K562 (cell line): ENCODE measurements at regions not wholly inside any gene's neighbourhood (a gene's known extent, or its start where the extent isn't known, plus 50 kb on each side); places are given as distances from the start of the nearest gene placed in this dataset.

Source experiments
- ATAC-seq: fragments of 200-7000 bp; cut with Tn5 transposase; 3 replicates; pipeline ENCODE4 v1.9.1; 2020; ENCODE audit warnings: moderate library complexity
- BruUV-seq: library from RNA; stranded (reverse); fragments of 400-500 nt; replicated peaks from 2 replicates; lab custom pipeline; 2021; lab: Mats Ljungman, UMichigan
- CTCF ChIA-PET: fragments of 300-600 bp; formaldehyde crosslinking; extraction: SDS; loops from one replicate; lab custom pipeline; 2021; ENCODE audit warnings: low intra/inter-chr PET ratio; lab: Yijun Ruan, JAX
- POLR2A ChIA-PET: fragments of 300-600, 350-650 bp; sonication (Branson Sonifier 250); formaldehyde crosslinking; extraction: SDS; loops from one replicate; lab custom pipeline; 2021; ENCODE audit warnings: antibody characterized with exemption, inconsistent platforms; lab: Yijun Ruan, JAX
- DNase-seq, 4 experiments: peaks; one replicate each; pipeline versions ENCODE4 v3.0.0 to v3.0.0-alpha.2; 2011 to 2018; ENCODE audit warnings: low spot score in 3 of 4, mixed read lengths in 3 of 4; ENCODE audit errors: extremely low read depth in 1 of 4
- FAIRE-seq: peaks from 2 replicates; lab custom pipeline; 2011; peaks lifted over from hg19 to GRCh38; lab: Jason Lieb, UNC
- H2AFZ ChIP-seq: 2 replicates; pipeline ENCODE4 v1.6.0; 2011; ENCODE audit warnings: low read depth, low read length, control low read depth, inconsistent platforms
- H3K27ac ChIP-seq: fragments of 200-600 bp; 3 replicates; pipeline ENCODE4 v1.8.0; 2011; ENCODE audit warnings: low read depth, mild to moderate bottlenecking, control low read depth, inconsistent platforms, low read length, moderate library complexity, mixed read lengths; ENCODE audit errors: extremely low read depth
- H3K27me3 ChIP-seq, 2 experiments: fragments of 300-600 bp in 1 of 2; 2 replicates in 1 of 2; 3 replicates in 1 of 2; pipeline versions ENCODE4 v1.6.0 to v1.8.0; 2011; ENCODE audit warnings: inconsistent platforms in 2 of 2, low read length in 2 of 2, mild to moderate bottlenecking in 1 of 2, mixed read lengths in 1 of 2, moderate library complexity in 1 of 2; ENCODE audit not compliant: control insufficient read depth in 2 of 2, insufficient read depth in 2 of 2
- H3K36me3 ChIP-seq: fragments of 300-600 bp; 3 replicates; pipeline ENCODE4 v1.8.0; 2011; ENCODE audit warnings: mild to moderate bottlenecking, low read length, inconsistent platforms; ENCODE audit not compliant: control insufficient read depth, insufficient read depth
- H3K4me1 ChIP-seq, 2 experiments: fragments of 200-600 bp in 1 of 2; replicated peaks in 1 of 2; 2 replicates in 1 of 2; 3 replicates in 1 of 2; pipeline versions ENCODE4 v1.5.1 to v1.8.0; 2011; ENCODE audit warnings: inconsistent platforms in 2 of 2, low read length in 2 of 2, mild to moderate bottlenecking in 1 of 2, mixed read lengths in 1 of 2, moderate library complexity in 1 of 2; ENCODE audit not compliant: control insufficient read depth in 2 of 2, insufficient read depth in 2 of 2
- H3K4me2 ChIP-seq: 2 replicates; pipeline ENCODE4 v1.6.1; 2011; ENCODE audit warnings: low read length, control low read depth, inconsistent platforms, mixed read lengths; ENCODE audit not compliant: insufficient read depth
- H3K4me3 ChIP-seq: fragments of 200-600 bp; sonication (generic), shearing (Covaris generic); 2 replicates; pipeline ENCODE4 v1.5.1; 2016; ENCODE audit warnings: control low read depth, inconsistent platforms
- H3K79me2 ChIP-seq: fragments of 200-600 bp; 3 replicates; pipeline ENCODE4 v1.8.0; 2011; ENCODE audit warnings: low read length, inconsistent platforms; ENCODE audit not compliant: control insufficient read depth, insufficient read depth
- H3K9ac ChIP-seq, 2 experiments: 2 replicates each; pipeline versions ENCODE4 v1.6.0 to v1.6.1; 2011; ENCODE audit warnings: low read depth in 2 of 2, low read length in 2 of 2, control low read depth in 1 of 2, inconsistent platforms in 1 of 2, mild to moderate bottlenecking in 1 of 2, mixed read lengths in 1 of 2; ENCODE audit not compliant: insufficient read depth in 1 of 2
- H3K9me1 ChIP-seq: one replicate; pipeline ENCODE4 v1.6.0; 2011; ENCODE audit warnings: inconsistent platforms, mild to moderate bottlenecking, low read length, moderate library complexity; ENCODE audit not compliant: control insufficient read depth, insufficient read depth
- H3K9me3 ChIP-seq: replicated peaks from 2 replicates; pipeline ENCODE4 v1.5.1; 2011; ENCODE audit warnings: low read depth, low read length, inconsistent platforms; ENCODE audit not compliant: control insufficient read depth, insufficient read depth
- H4K20me1 ChIP-seq: replicated peaks from 2 replicates; pipeline ENCODE4 v1.6.1; 2011; ENCODE audit warnings: low read length, inconsistent platforms, mixed read lengths; ENCODE audit not compliant: control insufficient read depth, insufficient read depth
- AFF4 ChIP-seq: sonication (generic); formaldehyde crosslinking; IDR thresholded peaks from 2 replicates; pipeline ENCODE4 v1.8.0; 2023; ENCODE audit warnings: mild to moderate bottlenecking, missing genetic modification reagents
- ATF7 ChIP-seq: fragments of 450-650 bp; IDR thresholded peaks from 2 replicates; pipeline ENCODE4 v1.7.1; 2014; ENCODE audit warnings: mild to moderate bottlenecking, moderate library complexity
- CBX8 ChIP-seq: fragments of 200-600 bp; sonication (generic); IDR thresholded peaks from 2 replicates; pipeline ENCODE4 v1.6.1; 2012; ENCODE audit warnings: borderline replicate concordance, mixed run types, low read depth, mild to moderate bottlenecking, moderate library complexity, mixed read lengths, low read length, control low read depth, inconsistent platforms; ENCODE audit not compliant: poor library complexity, severe bottlenecking; ENCODE audit errors: extremely low read depth
- ESRRB ChIP-seq: fragments of 250-450 bp; sonication (Bioruptor Pico); IDR thresholded peaks from 2 replicates; pipeline ENCODE4 v1.5.0; 2020; ENCODE audit warnings: mild to moderate bottlenecking, moderate library complexity, borderline replicate concordance
- MYNN ChIP-seq, 2 experiments: sonication (generic); formaldehyde crosslinking in 1 of 2; IDR thresholded peaks; 2 replicates each; pipeline versions ENCODE4 v1.5.0 to v1.6.1; 2016 to 2020; ENCODE audit warnings: antibody characterized with exemption in 1 of 2, missing genetic modification reagents in 1 of 2
- ZNF324 ChIP-seq: fragments of 250-450 bp; sonication (Bioruptor Pico); IDR thresholded peaks from 2 replicates; pipeline ENCODE4 v1.4.0; 2020; ENCODE audit warnings: mild to moderate bottlenecking
- WGBS: fragments of 100-300 bp; shearing (Covaris generic); methylation state at CpG from one replicate; pipeline ENCODE4 v1.1.6; 2016; ENCODE audit warnings: low coverage, mixed read lengths; ENCODE audit not compliant: insufficient coverage; ENCODE audit errors: missing lambda C conversion rate; 5-methylcytosine and 5-hydroxymethylcytosine counted together
- in situ Hi-C: fragments of 300-500 bp; cut with MboI; formaldehyde crosslinking; loops from 4 replicates; pipeline ENCODE4 v1.15.0; 2018; ENCODE audit warnings: inconsistent platforms, mixed read lengths
- intact Hi-C: fragments of 100-400 bp; cut with micrococcal nuclease; formaldehyde crosslinking; loops from 2 replicates; pipeline ENCODE4 v1.14.2; 2022
- TF ChIP-seq, protein P1 (sequence below): sonication (generic); formaldehyde crosslinking; IDR thresholded peaks from 2 replicates; pipeline ENCODE4 v1.8.0; 2022; ENCODE audit warnings: missing genetic modification reagents, mild to moderate bottlenecking, moderate library complexity, borderline replicate concordance

DNA sequence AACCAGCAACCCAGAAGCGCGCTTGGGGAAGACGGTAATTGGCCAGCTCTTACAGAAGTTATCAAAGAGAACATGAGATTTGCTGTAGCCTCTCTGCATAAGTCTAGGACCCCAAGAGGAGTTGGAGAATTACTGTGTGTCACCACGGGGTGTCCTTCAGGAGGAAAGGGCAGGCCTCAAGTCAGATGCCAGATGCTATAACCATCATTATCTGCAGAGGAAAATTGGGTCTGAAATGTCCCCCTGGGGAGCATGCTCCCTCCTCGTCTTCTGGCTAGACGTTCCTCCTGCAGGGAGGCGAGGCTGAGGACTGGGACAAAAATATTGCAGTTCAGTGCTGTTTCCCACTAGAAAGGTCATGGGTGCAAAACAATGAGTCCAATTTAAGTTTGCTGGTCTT lies 380.5 kb upstream of the CFAP20DC start:
- CTCF ChIA-PET: no interaction called here
- WGBS: 0% methylated on average over 6 of the region's 7 CpGs
- in situ Hi-C loops (no loop called here), intact Hi-C loops (no loop called here)
- H3K36me3 ChIP-seq: no peaks in the 10 kb centered on the region
- no peak for ATAC-seq
- no peak for DNase-seq
- no peak overlapping the region for H3K4me3 ChIP-seq
- no peaks in the 10 kb centered on the region for H3K9me1 ChIP-seq
- no peaks in the 10 kb centered on the region for H4K20me1 ChIP-seq
- H3K9ac ChIP-seq: no peak overlapping the region
- POLR2A ChIA-PET: no interaction called here
- no TSS peak for BruUV-seq
- H3K27ac ChIP-seq: no peak overlapping the region
- H2AFZ ChIP-seq: no peak overlapping the region
- H3K4me2 ChIP-seq: no peak overlapping the region
- no peak for TF ChIP-seq ATF7
- no peak for TF ChIP-seq AFF4 (CRISPR knock-in tag)
- TF ChIP-seq MYNN (IDR thresholded peaks at IDR 0.05): no peak
- no peak for TF ChIP-seq MYNN (CRISPR knock-in tag; IDR thresholded peaks at IDR 0.05)
- no peak for TF ChIP-seq ZNF324
- no peak for TF ChIP-seq CBX8
- TF ChIP-seq ESRRB (CRISPR knock-in tag): no peak
- TF ChIP-seq, protein P1, sequence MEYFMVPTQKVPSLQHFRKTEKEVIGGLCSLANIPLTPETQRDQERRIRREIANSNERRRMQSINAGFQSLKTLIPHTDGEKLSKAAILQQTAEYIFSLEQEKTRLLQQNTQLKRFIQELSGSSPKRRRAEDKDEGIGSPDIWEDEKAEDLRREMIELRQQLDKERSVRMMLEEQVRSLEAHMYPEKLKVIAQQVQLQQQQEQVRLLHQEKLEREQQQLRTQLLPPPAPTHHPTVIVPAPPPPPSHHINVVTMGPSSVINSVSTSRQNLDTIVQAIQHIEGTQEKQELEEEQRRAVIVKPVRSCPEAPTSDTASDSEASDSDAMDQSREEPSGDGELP (CRISPR knock-in tag): no peak
- TF ChIP-seq, all 486 proteins: peak for 0
- FAIRE-seq: no peak
- H3K4me1 ChIP-seq: no peaks in the 10 kb centered on the region
- H3K27me3 ChIP-seq: peaks cover 0 to 4% of the 10 kb centered on the region in 2 experiments; a peak in 1 of 5 replicates
- H3K79me2 ChIP-seq: no peaks in the 10 kb centered on the region
- no peaks in the 10 kb centered on the region for H3K9me3 ChIP-seq
